ENCODE measurements at regions not wholly inside any gene's neighbourhood (a gene's known extent, or its start where the extent isn't known, plus 50 kb on each side); places are given as distances from the start of the nearest gene placed in this dataset.

- Histone ChIP-seq H3K4me1 (no peaks in the 10 kb centered on the region), H3K4me3 (no peak overlapping the region), H3K9me3 (replicated peaks) (peaks cover 12% of the 10 kb centered on the region), H3K36me3 (no peaks in the 10 kb centered on the region), H3K27ac (replicated peaks) (no peak overlapping the region), H3K27me3 (ENCODE audit: low read depth) (no peaks in the 10 kb centered on the region)
- intact Hi-C loops (cut with micrococcal nuclease): no loop called here
- no peak for DNase-seq
- TF ChIP-seq, protein P1, sequence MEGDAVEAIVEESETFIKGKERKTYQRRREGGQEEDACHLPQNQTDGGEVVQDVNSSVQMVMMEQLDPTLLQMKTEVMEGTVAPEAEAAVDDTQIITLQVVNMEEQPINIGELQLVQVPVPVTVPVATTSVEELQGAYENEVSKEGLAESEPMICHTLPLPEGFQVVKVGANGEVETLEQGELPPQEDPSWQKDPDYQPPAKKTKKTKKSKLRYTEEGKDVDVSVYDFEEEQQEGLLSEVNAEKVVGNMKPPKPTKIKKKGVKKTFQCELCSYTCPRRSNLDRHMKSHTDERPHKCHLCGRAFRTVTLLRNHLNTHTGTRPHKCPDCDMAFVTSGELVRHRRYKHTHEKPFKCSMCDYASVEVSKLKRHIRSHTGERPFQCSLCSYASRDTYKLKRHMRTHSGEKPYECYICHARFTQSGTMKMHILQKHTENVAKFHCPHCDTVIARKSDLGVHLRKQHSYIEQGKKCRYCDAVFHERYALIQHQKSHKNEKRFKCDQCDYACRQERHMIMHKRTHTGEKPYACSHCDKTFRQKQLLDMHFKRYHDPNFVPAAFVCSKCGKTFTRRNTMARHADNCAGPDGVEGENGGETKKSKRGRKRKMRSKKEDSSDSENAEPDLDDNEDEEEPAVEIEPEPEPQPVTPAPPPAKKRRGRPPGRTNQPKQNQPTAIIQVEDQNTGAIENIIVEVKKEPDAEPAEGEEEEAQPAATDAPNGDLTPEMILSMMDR (IDR thresholded peaks at IDR 0.05; ENCODE audit: borderline replicate concordance): no peak
Measured at GRCh38 chr4:160826339-160826679, 1337.5 kb downstream of the FSTL5 start.

DNA sequence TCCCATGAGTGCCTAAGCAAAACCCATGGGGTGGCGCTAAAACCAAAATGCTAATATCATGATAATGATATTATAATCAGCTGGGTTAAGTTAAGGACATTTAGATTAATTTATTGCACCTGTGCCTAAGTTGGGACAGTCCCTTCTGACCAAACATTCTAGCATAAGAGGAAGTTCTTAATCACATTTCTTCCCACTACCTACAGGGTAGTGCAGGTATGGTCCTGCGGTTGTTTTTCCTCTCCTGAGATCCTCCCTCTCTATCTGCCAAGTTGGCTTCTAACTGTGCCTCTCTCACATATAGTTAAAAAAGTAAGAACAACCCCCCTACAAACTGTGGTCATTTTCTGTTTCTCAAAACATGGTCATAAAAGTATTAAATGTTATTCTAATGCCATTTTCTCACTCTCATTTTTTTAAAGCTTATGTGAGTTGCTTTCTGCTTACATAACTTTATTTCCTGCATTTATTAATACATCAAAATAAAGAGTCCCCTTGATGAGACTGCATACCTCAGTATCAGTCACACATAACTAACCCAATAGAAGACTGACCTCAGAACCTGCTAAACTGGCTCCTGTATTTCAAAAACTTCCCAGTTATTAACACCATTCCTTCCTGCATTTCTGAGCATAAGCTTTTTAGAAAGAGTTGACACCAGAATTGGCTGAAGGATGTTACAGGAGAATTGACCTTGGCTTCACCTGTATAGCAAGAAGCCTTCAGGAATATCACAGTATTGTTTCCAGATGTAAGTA lies 1332.5 kb downstream of the FSTL5 start:
- H3K27me3 ChIP-seq (ENCODE audit: low read depth): no peaks in the 10 kb centered on the region
- no peak for DNase-seq
- H3K27ac ChIP-seq (replicated peaks): no peak overlapping the region
- H3K4me3 ChIP-seq: no peak overlapping the region
- H3K9me3 ChIP-seq (replicated peaks): no peaks in the 10 kb centered on the region
- TF ChIP-seq, protein P1 (IDR thresholded peaks at IDR 0.05; ENCODE audit: borderline replicate concordance): no peak
- H3K36me3 ChIP-seq: no peaks in the 10 kb centered on the region
- no peaks in the 10 kb centered on the region for H3K4me1 ChIP-seq
- intact Hi-C loops (cut with micrococcal nuclease): no loop called here

DNA sequence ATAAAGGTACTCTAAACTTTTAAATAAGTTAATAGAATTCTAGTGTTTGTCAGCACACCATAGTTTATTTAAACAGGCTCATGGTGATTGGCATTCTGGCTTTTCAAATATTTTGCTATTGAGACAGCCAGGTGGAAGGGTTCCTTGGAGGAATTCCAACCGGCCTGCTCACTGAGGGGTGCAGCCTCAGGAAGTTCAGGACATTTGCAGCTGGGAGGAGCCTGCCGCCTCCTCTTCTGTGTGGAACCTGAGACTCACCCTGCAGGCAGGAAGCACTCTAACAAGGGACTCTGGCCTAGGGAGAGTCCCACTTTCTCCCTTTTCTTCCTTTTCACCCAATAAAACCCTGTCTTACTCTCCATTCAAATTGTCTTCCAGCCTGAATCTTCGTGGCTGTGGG lies 1328.0 kb downstream of the FSTL5 start:
- TF ChIP-seq, protein P1 (IDR thresholded peaks at IDR 0.05; ENCODE audit: borderline replicate concordance): no peak
- Histone ChIP-seq H3K27me3 (ENCODE audit: low read depth) (no peaks in the 10 kb centered on the region), H3K36me3 (no peaks in the 10 kb centered on the region), H3K9me3 (replicated peaks) (no peaks in the 10 kb centered on the region), H3K27ac (replicated peaks) (no peak overlapping the region), H3K4me3 (no peak overlapping the region), H3K4me1 (no peaks in the 10 kb centered on the region)
- intact Hi-C loops (cut with micrococcal nuclease): no loop called here
- no peak for DNase-seq

DNA sequence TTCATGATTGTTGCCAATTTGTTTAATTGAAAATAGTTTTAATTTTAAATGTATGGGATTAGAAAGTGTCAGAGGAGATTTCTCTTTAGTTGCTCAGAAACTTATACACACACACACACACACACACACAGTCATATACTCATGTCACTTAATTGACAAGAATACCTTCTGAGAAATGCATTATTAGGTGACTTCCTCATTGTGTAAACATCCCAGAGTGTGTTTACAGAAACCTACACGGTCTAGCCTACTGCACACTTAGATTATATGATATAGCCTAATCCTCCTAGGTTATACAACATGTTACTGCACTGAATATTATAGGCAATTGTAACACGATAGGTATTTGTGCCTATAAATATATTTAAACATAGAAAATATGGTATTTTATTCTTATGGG lies 1327.4 kb downstream of the FSTL5 start:
- Histone ChIP-seq H3K4me3 (no peak overlapping the region), H3K27me3 (ENCODE audit: low read depth) (no peaks in the 10 kb centered on the region), H3K27ac (replicated peaks) (no peak overlapping the region), H3K36me3 (no peaks in the 10 kb centered on the region), H3K9me3 (replicated peaks) (no peaks in the 10 kb centered on the region), H3K4me1 (no peaks in the 10 kb centered on the region)
- intact Hi-C loops (cut with micrococcal nuclease): no loop called here
- TF ChIP-seq, protein P1 (IDR thresholded peaks at IDR 0.05; ENCODE audit: borderline replicate concordance): no peak
- DNase-seq: no peak

GRCh38 chr4:160846121-160846520 lies 1317.7 kb downstream of the FSTL5 start:
- H3K27me3 ChIP-seq (ENCODE audit: low read depth): no peaks in the 10 kb centered on the region
- TF ChIP-seq, protein P1 (IDR thresholded peaks at IDR 0.05; ENCODE audit: borderline replicate concordance): no peak
- intact Hi-C loops (cut with micrococcal nuclease): no loop called here

More at GRCh38 chr4:160846121-160846520, 1317.7 kb downstream of the FSTL5 start:
- DNase-seq: no peak
- H3K36me3 ChIP-seq: no peaks in the 10 kb centered on the region
- H3K27ac ChIP-seq (replicated peaks): no peak overlapping the region
- no peaks in the 10 kb centered on the region for H3K4me1 ChIP-seq
- H3K4me3 ChIP-seq: no peak overlapping the region
- H3K9me3 ChIP-seq (replicated peaks): no peaks in the 10 kb centered on the region
